ENCODE measurements at regions not wholly inside any gene's neighbourhood (a gene's known extent, or its start where the extent isn't known, plus 50 kb on each side); places are given as distances from the start of the nearest gene placed in this dataset.

DNA sequence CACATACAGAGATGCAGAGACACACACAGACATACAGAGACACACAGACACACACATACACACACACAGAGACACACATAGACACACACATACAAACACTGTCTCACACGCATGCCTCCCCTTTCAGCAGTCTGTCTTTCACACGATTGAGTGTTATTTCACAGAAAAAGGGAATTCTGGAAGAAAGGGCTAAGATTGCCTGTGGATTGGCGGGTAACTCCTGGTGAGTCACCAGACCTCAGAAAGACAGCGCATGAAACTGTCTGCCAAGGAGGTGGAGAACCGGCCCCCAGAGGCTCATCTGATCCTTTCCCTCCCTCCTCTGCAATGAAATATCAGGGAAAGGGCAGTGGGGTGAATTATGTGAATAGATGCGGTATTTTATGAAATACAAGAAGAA is 127.2 kb upstream of the GSC start:
- Histone ChIP-seq H3K9ac (replicated peaks in 1 of 4; ENCODE audit: extremely low read depth in 1 of 4, low read depth in 3 of 4, low read length in 3 of 4) (no peak overlapping the region), H2AK5ac (ENCODE audit: low read depth, low read length) (no peak overlapping the region), H3K14ac (ENCODE audit: insufficient read length) (no peak overlapping the region), H3K79me2 (ENCODE audit: control insufficient read depth in 1 of 2, insufficient read depth in 2 of 2, low read length in 2 of 2) (no peaks in the 10 kb centered on the region), H3K27me3 (replicated peaks in 1 of 4; ENCODE audit: control insufficient read depth in 3 of 4, extremely low read depth in 1 of 4, insufficient read depth in 3 of 4, low read length in 3 of 4) (peaks cover 0 to 4% (median 3%) of the 10 kb centered on the region in 4 experiments; a peak in 2 of 7 replicates), H3K4me3 (ENCODE audit: extremely low read depth in 1 of 4, insufficient read depth in 2 of 4, low read depth in 3 of 4, low read length in 4 of 4) (no peak overlapping the region), H3K79me1 (ENCODE audit: low read depth, low read length) (no peaks in the 10 kb centered on the region), H2BK5ac (ENCODE audit: low read depth, low read length) (no peak overlapping the region), H4K8ac (ENCODE audit: extremely low read depth, insufficient read depth, low read length) (no peak overlapping the region), H2BK20ac (ENCODE audit: low read length) (no peak overlapping the region), H2BK120ac (replicated peaks; ENCODE audit: low read depth, low read length) (no peak overlapping the region), H3K9me3 (ENCODE audit: insufficient read depth in 2 of 2, low read depth in 1 of 2, low read length in 1 of 2) (no peaks in the 10 kb centered on the region), H3K23ac (ENCODE audit: insufficient read length) (no peak overlapping the region), H3K36me3 (ENCODE audit: control insufficient read depth in 2 of 4, insufficient read depth in 4 of 4, low read length in 3 of 4) (no peaks in the 10 kb centered on the region), H3K18ac (ENCODE audit: extremely low read depth, low read length) (no peak overlapping the region; the same call in 1 of the 2 replicates), H3K4me2 (ENCODE audit: insufficient read depth in 1 of 2, low read depth in 2 of 2, low read length in 2 of 2) (no peak overlapping the region), H4K91ac (replicated peaks; ENCODE audit: insufficient read length, low read length) (no peak overlapping the region), H3K56ac (replicated peaks; ENCODE audit: insufficient read length, low read depth, low read length) (peak overlapping the region; percentile 16), H4K5ac (ENCODE audit: insufficient read length, low read depth, low read length) (no peak overlapping the region), H2BK15ac (ENCODE audit: low read length) (peak overlapping the region; percentile 65), H2AFZ (ENCODE audit: low read length) (no peak overlapping the region), H3K23me2 (ENCODE audit: low read depth, low read length) (peaks cover 3% of the 10 kb centered on the region; the same call in 1 of the 2 replicates), H3K4me1 (replicated peaks in 1 of 4; ENCODE audit: control insufficient read depth in 3 of 4, insufficient read depth in 4 of 4, low read length in 3 of 4) (no peaks in the 10 kb centered on the region), H4K20me1 (replicated peaks in 1 of 2; ENCODE audit: control insufficient read depth in 1 of 2, insufficient read depth in 2 of 2, low read length in 2 of 2) (peaks cover 2% of the 10 kb centered on the region in 2 experiments), H3K4ac (replicated peaks; ENCODE audit: insufficient read length, low read depth, low read length) (no peak overlapping the region), H2BK12ac (ENCODE audit: low read depth, low read length) (no peak overlapping the region), H3K27ac (ENCODE audit: low read depth, low read length) (no peak overlapping the region)
- POLR2A ChIA-PET (ENCODE audit: partially characterized antibody) = interaction anchor here (0.7 kb wide), 1 partner anchor 38 kb away, joined by 3 read pairs; no protein-coding TSS in a partner anchor
- CTCF ChIA-PET (ENCODE audit: partially characterized antibody) = interaction anchor here (1.3 kb wide), 1 partner anchor 202 kb away, joined by 3 read pairs; no protein-coding TSS in a partner anchor
- no peak for FAIRE-seq
- TF ChIP-seq SP1 (IDR thresholded peaks at IDR 0.05; ENCODE audit: low read depth, low read length) (no peak), BACH1 (IDR thresholded peaks at IDR 0.05; ENCODE audit: low read length) (no peak), RAD21 (IDR thresholded peaks at IDR 0.05 in 1 of 2, conservative IDR thresholded peaks at IDR 0.05 in 1 of 2; ENCODE audit: low read depth in 2 of 2, low read length in 2 of 2) (no peak), HDAC2 (IDR thresholded peaks at IDR 0.05; ENCODE audit: borderline replicate concordance in 1 of 2, low read depth in 2 of 2, low read length in 2 of 2) (no peak), TBP (IDR thresholded peaks at IDR 0.05; ENCODE audit: low read depth, low read length) (no peak)
- TF ChIP-seq, protein P1, sequence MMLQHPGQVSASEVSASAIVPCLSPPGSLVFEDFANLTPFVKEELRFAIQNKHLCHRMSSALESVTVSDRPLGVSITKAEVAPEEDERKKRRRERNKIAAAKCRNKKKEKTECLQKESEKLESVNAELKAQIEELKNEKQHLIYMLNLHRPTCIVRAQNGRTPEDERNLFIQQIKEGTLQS (IDR thresholded peaks at IDR 0.05; ENCODE audit: insufficient read depth, low read depth, low read length) = no peak
- WGBS, 2 experiments (ENCODE audit: extremely low coverage in 1 of 2, insufficient coverage in 1 of 2, insufficient read length in 1 of 2, insufficient replicate concordance in 2 of 2, low coverage in 1 of 2, low lambda C conversion rate in 2 of 2, missing lambda C conversion rate in 1 of 2) = 90% methylated on average over 6 of the region's 6 CpGs; no CpG with 5 or more reads in 1 of the 2 experiments
- no peak for DNase-seq (ENCODE audit: low read depth in 1 of 2, low spot score in 2 of 2)

Measured in H1 (cell line).